SKM-1 treated with dmso at 0.1 percent for 144 hours (cell line): ENCODE measurements at regions not wholly inside any gene's neighbourhood (a gene's known extent, or its start where the extent isn't known, plus 50 kb on each side); places are given as distances from the start of the nearest gene placed in this dataset.

Experiments
- DNase-seq: peaks from one replicate; lab custom pipeline; 2025; ENCODE audit not compliant: unreplicated experiment; lab: John Stamatoyannopoulos, UW

- DNase-seq, result no peak
Observed at GRCh38 chr20:18971121-18971520, 157.5 kb downstream of the SCP2D1 start.

GRCh38 chr20:18971574-18971973 lies 158.0 kb downstream of the SCP2D1 start:
- DNase-seq, result no peak

GRCh38 chr20:18972251-18972876 lies 158.8 kb downstream of the SCP2D1 start:
- no peak for DNase-seq

GRCh38 chr20:18973529-18974173 lies 160.1 kb downstream of the SCP2D1 start:
- DNase-seq, result no peak

- DNase-seq, result no peak
Observed at GRCh38 chr20:18974660-18975059, 161.1 kb downstream of the SCP2D1 start.

GRCh38 chr20:18977441-18977840 lies 163.9 kb downstream of the SCP2D1 start:
- DNase-seq, result no peak

- no peak for DNase-seq
Observed at GRCh38 chr20:18978311-18978710, 164.7 kb downstream of the SCP2D1 start.

GRCh38 chr20:18979132-18979531 lies 165.5 kb downstream of the SCP2D1 start:
- no peak for DNase-seq

- no peak for DNase-seq
Observed at GRCh38 chr20:18981962-18982539, 168.5 kb downstream of the SCP2D1 start.

GRCh38 chr20:18983796-18984195 lies 170.2 kb downstream of the SCP2D1 start:
- DNase-seq, result no peak

GRCh38 chr20:18984238-18985200 lies 170.9 kb downstream of the SCP2D1 start:
- no peak for DNase-seq

- no peak for DNase-seq
Observed at GRCh38 chr20:18985551-18985950, 172.0 kb downstream of the SCP2D1 start.

GRCh38 chr20:18986146-18986830 lies 172.7 kb downstream of the SCP2D1 start:
- DNase-seq, result no peak

GRCh38 chr20:18986895-18987580 lies 173.5 kb downstream of the SCP2D1 start:
- DNase-seq, result no peak

GRCh38 chr20:18987781-18988360 lies 174.3 kb downstream of the SCP2D1 start:
- no peak for DNase-seq

- no peak for DNase-seq
Observed at GRCh38 chr20:18988701-18989100, 175.1 kb downstream of the SCP2D1 start.

GRCh38 chr20:18989736-18990474 lies 176.3 kb downstream of the SCP2D1 start:
- DNase-seq, result no peak

- no peak for DNase-seq
Observed at GRCh38 chr20:18991012-18991411, 177.4 kb downstream of the SCP2D1 start.

GRCh38 chr20:18992418-18992817 lies 178.8 kb downstream of the SCP2D1 start:
- DNase-seq, result no peak
